GM19452 (cell line): ENCODE measurements at regions not wholly inside any gene's neighbourhood (a gene's known extent, or its start where the extent isn't known, plus 50 kb on each side); places are given as distances from the start of the nearest gene placed in this dataset.
A peak's percentile ranks its signal among the peaks of the same experiment; 100 is the strongest.
"Not testable (repeated sequence)": the region's sequence is repeated elsewhere in the genome, so short reads cannot be mapped to it uniquely, and the experiment has no call there.

Source experiments
- ATAC-seq: cut with Tn5 transposase; IDR thresholded peaks from one replicate; pipeline ENCODE4 v1.9.1; 2021; ENCODE audit not compliant: unreplicated experiment

DNA sequence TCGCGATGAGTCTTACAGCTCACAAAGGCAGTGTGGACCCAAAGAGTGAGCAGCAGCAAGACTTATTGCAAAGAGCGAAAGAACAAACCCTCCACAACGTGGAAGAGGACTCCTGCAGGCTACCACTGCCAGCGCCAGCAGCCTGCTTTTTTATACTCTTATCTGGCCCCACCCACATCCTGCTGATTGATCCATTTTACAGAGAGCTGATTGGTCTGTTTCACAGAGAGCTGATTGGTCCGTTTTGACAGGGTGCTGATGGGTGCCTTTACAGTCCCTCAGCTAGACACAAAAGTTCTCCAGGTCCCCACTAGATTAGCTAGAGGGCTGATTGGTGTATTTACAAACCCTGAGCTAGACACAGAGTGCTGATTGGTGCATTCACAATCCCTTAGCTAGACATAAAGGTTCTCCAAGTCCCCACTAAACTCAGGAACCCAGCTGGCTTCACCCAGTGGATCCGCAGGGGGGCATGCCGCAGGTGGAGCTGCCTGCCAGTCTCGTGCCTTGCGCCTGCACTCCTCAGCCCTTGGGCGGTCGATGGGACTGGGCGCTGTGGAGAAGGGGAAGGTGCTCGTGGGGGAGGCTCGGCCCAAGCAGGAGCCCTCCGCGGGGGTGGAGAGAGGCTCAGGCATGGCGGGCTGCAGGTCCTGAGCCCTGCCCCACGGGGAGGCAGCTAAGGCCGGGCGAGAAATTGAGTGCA is 75.7 kb downstream of the QDPR start:
- ATAC-seq = not testable (repeated sequence)

GRCh38 chr4:17433827-17434226 is 78.1 kb downstream of the QDPR start:
- no peak for ATAC-seq

GRCh38 chr4:17427991-17428390 is 83.9 kb downstream of the QDPR start:
- ATAC-seq = no peak

DNA sequence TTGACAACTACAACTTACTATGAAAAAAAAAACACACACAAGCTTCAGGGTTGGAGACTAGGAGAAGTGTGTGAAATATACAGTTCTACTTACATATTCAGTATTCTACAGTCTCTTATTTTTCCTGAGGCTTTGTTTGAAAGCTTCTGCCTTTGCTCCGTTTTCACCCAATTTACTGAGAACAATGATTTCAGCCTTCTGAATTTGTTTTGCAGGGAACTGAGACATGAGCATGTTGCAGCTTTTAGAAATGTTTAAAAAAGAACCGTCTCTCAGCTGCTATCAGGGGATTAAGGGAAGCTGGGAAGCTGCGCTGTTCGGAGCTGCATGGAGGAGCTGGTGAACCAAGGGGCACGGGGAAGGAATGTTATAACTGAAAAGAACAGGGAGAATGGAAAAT is 85.7 kb downstream of the QDPR start:
- ATAC-seq = no peak

DNA sequence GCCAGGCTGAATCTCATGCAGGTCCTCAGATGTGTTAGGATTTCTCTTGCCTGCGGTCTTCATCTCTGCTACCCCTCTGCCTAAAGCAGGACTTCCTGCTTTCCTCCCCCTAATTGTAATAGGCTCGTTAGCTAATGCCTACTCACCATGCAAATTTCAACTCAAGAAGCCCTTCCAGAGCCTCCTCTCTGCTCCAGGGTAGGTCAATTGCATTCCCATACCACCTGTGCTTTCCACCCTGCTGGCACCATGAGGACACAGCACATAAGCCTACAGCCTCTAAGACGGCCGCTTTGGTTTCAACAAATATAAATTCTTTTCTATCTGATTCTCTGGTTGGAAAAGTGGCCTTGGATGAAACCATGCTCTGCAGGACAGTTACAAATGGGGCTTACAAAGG is 93.9 kb downstream of the QDPR start:
- no peak for ATAC-seq

- no peak for ATAC-seq
Observed at GRCh38 chr4:17414392-17414791, 97.5 kb downstream of the QDPR start.

DNA sequence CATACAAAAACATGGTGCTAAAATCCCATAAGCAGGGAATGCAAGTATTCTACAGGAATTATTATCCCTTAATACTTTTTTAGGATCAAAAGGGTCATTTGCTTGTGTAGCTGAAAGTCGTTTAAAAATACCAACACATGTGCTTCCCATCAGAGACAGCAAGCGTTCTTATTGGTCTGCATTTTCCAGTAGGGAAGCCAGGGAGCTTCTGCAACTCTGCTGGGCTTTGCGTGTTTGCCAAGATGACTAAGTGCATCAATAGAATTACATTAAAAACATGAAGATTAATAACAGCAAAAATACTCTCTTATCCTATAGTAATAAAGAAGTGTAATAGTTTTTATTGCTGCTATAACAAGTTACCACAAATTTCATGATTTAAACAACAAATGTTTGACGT is 111.2 kb downstream of the QDPR start:
- no peak for ATAC-seq

- no peak for ATAC-seq
Observed at GRCh38 chr4:17398805-17399204, 113.1 kb downstream of the QDPR start.

GRCh38 chr4:17398035-17398434 is 113.9 kb downstream of the QDPR start:
- no peak for ATAC-seq

- ATAC-seq = no peak
Observed at GRCh38 chr4:17397611-17398010, 114.3 kb downstream of the QDPR start.

DNA sequence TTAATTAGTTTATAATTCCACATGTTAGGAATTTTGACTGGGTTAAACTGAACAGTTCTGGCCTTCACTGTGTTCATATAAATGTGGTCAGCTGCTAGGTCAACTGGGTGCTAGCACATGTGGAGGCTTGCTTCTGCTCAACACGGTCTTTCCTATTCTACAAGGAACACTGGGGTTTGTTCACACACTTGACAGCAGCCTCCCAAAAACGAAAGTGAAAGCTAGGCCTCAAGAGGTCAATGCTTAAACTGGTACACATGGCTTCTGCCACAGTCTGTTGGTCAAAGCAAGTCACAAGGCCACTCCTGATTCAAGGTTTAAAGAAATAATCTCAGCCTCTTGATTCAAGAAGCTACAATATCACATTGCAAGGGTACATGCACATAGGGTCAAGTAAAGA is 126.5 kb downstream of the QDPR start:
- peak; percentile 58 for ATAC-seq

- ATAC-seq = no peak
Observed at GRCh38 chr4:17380347-17380746, 131.5 kb downstream of the QDPR start.

DNA sequence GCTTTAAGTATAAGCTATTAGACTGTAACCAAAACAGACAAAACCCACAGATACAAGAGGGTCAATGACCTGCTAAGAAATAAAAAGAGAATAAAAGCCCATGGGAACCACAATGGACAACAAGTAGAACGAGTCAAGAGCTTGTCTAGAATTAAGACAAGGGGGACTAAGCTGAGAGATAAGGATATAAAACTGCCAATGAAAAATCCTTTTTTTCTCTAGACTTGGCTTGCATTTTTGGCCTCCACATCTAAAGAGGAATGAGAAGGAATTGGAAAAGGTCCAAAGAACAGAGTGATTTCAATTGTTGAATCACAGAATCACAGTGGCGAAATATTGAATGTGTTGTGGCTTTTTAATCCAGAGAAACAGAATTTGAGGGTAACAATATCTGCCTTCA is 135.7 kb downstream of the QDPR start:
- ATAC-seq = no peak

GRCh38 chr4:17373666-17374065 is 138.2 kb downstream of the QDPR start:
- ATAC-seq = no peak

- no peak for ATAC-seq
Observed at GRCh38 chr4:17370818-17371217, 141.1 kb downstream of the QDPR start.

- ATAC-seq = no peak
Observed at GRCh38 chr4:17368408-17368807, 143.5 kb downstream of the QDPR start.

GRCh38 chr4:17367201-17367600 is 144.7 kb downstream of the QDPR start:
- ATAC-seq = no peak

- ATAC-seq = no peak
Observed at GRCh38 chr4:17366496-17366895, 145.4 kb downstream of the QDPR start.

- ATAC-seq = no peak
Observed at GRCh38 chr4:17362430-17362829, 149.5 kb downstream of the QDPR start.

DNA sequence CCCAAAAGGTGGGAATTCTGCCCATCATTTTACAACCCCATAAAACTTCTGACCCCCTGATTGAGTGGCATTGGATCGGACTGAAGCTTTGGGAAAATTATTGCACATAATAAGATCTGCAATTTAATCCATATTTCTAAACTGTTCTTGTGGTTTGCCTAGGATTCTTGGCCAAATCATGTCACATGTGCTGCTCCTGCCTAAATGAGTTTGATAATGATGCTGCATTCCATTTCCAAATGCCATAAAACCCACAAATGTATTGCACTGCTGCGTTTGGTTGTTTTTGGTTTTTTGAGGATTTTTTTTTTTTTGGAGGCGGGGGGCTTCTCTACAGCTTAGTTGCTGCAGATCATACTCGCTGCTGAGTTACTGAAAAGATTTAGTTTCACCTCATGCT is 153.6 kb downstream of the QDPR start:
- ATAC-seq = no peak

GRCh38 chr4:17356926-17357325 is 155.0 kb downstream of the QDPR start:
- no peak for ATAC-seq

GRCh38 chr4:17352357-17352756 is 159.5 kb downstream of the QDPR start:
- no peak for ATAC-seq

DNA sequence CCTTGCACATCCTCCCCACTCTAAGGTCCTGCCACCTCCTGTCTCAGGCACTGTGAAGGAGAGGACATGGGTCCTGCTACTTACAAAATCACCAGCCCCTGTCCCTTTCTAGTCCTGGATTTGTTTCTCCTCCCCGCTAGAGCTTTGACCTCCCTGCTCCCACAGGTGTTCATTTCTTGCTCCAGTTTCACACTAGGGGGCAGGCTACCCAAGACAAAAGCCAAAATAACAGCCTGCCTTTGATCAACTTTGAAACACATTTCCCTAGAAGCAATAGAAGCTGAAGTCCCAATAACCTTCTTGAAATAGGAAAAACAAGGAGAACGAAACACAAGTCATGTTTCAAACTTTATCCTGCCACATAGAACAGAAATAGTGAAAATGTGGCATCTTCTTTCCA is 164.4 kb downstream of the QDPR start:
- ATAC-seq = no peak
